ENCODE measurements at regions not wholly inside any gene's neighbourhood (a gene's known extent, or its start where the extent isn't known, plus 50 kb on each side); places are given as distances from the start of the nearest gene placed in this dataset.

GRCh38 chr4:43243433-43244116 lies 351.1 kb downstream of the GRXCR1 start:
- no TSS peak for BruUV-seq (replicated peaks)
- Histone ChIP-seq H3K4me1 (ENCODE audit: control insufficient read depth, extremely low read depth, insufficient read depth, low read length) (no peaks in the 10 kb centered on the region), H3K9me3 (replicated peaks; ENCODE audit: control insufficient read depth, insufficient read depth, low read length) (no peaks in the 10 kb centered on the region), H2AFZ (ENCODE audit: low read depth, low read length) (no peak overlapping the region), H3K4me2 (ENCODE audit: insufficient read depth, low read length) (no peak overlapping the region), H3K27me3 (ENCODE audit: control insufficient read depth in 2 of 2, insufficient read depth in 2 of 2, low read length in 2 of 2) (no peaks in the 10 kb centered on the region), H3K9me1 (replicated peaks; ENCODE audit: control insufficient read depth, extremely low read depth, insufficient read depth, low read length) (no peaks in the 10 kb centered on the region), H4K20me1 (replicated peaks; ENCODE audit: control insufficient read depth, extremely low read depth, insufficient read depth, low read length) (no peaks in the 10 kb centered on the region), H3K4me3 (replicated peaks in 1 of 3; ENCODE audit: insufficient read depth in 1 of 3, low read depth in 1 of 3, low read length in 3 of 3) (no peak overlapping the region), H3K36me3 (ENCODE audit: control insufficient read depth in 2 of 2, extremely low read depth in 1 of 2, insufficient read depth in 2 of 2, low read length in 2 of 2) (no peaks in the 10 kb centered on the region), H3K27ac (ENCODE audit: insufficient read depth, low read depth, low read length) (no peak overlapping the region), H3K9ac (replicated peaks; ENCODE audit: extremely low read depth, insufficient read depth, low read length) (no peak overlapping the region), H3K79me2 (ENCODE audit: control insufficient read depth, insufficient read depth, low read length) (no peaks in the 10 kb centered on the region)
- DNase-seq (ENCODE audit: low read depth, low spot score) (no peak), FAIRE-seq (no peak)
- dilution Hi-C loops (cut with MboI; ENCODE audit: extremely low pct_ligation_motif_present, low sequenced_read_pairs) = no loop called here
- intact Hi-C loops (cut with micrococcal nuclease) = no loop called here
- ChIA-PET CTCF (no interaction called here), POLR2A (no interaction called here)
- TF ChIP-seq, protein P1, sequence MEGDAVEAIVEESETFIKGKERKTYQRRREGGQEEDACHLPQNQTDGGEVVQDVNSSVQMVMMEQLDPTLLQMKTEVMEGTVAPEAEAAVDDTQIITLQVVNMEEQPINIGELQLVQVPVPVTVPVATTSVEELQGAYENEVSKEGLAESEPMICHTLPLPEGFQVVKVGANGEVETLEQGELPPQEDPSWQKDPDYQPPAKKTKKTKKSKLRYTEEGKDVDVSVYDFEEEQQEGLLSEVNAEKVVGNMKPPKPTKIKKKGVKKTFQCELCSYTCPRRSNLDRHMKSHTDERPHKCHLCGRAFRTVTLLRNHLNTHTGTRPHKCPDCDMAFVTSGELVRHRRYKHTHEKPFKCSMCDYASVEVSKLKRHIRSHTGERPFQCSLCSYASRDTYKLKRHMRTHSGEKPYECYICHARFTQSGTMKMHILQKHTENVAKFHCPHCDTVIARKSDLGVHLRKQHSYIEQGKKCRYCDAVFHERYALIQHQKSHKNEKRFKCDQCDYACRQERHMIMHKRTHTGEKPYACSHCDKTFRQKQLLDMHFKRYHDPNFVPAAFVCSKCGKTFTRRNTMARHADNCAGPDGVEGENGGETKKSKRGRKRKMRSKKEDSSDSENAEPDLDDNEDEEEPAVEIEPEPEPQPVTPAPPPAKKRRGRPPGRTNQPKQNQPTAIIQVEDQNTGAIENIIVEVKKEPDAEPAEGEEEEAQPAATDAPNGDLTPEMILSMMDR (IDR thresholded peaks at IDR 0.05; ENCODE audit: extremely low read depth in 1 of 2, insufficient read depth in 1 of 2, low read depth in 1 of 2, low read length in 2 of 2) = no peak
- TF ChIP-seq POLR2A (IDR thresholded peaks at IDR 0.05; ENCODE audit: low read depth, low read length) (no peak), MYC (IDR thresholded peaks at IDR 0.05; ENCODE audit: low read depth, low read length) (no peak)

DNA sequence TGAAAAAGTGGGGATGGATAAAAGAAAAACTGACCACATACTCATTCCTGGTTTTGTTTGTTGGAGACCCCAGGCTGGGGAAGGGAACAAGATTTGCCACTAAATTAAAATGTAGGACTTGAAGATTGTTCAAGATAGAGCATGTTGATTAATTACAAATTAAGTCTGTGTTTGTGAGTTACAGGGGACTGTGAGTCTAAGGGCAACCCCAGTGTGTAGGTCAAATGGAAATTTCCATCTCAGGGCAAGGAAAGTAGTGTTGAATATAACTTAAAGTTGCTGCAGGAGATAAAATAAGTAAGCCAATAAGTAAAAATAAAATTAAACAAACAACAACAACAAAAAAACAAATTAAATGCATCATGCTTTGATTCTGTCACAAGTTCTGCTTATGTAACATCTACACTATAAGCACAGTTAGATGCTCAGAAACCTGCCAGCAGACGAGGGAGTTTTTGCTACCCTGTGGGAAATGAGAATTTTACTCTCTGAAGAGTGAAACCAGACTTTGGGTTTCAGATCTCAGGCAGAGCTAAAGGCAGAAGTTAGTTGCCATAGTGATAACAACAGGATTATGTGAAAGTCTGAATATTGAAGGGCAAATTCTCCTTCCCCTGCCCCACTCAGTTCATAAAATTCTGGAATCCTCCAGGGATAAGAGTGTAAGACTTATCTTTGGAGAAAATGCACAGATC lies 352.3 kb downstream of the GRXCR1 start:
- no peaks in the 10 kb centered on the region for H3K4me1 ChIP-seq (ENCODE audit: control insufficient read depth, extremely low read depth, insufficient read depth, low read length)
- no peak overlapping the region for H2AFZ ChIP-seq (ENCODE audit: low read depth, low read length)
- DNase-seq (ENCODE audit: low read depth, low spot score) (no peak), FAIRE-seq (no peak)
- H3K4me2 ChIP-seq (ENCODE audit: insufficient read depth, low read length) = no peak overlapping the region
- no peaks in the 10 kb centered on the region for H3K9me3 ChIP-seq (replicated peaks; ENCODE audit: control insufficient read depth, insufficient read depth, low read length)
- no peak for TF ChIP-seq GATA2 (IDR thresholded peaks at IDR 0.05; ENCODE audit: insufficient read depth, insufficient read length, low read depth, low read length)
- TF ChIP-seq FOS (IDR thresholded peaks at IDR 0.05; ENCODE audit: borderline replicate concordance, insufficient read depth, low read length) = no peak
- H3K79me2 ChIP-seq (ENCODE audit: control insufficient read depth, insufficient read depth, low read length) = no peaks in the 10 kb centered on the region
- no TSS peak for BruUV-seq (replicated peaks)
- CTCF ChIA-PET = no interaction called here
- no peak overlapping the region for H3K4me3 ChIP-seq (replicated peaks in 1 of 3; ENCODE audit: insufficient read depth in 1 of 3, low read depth in 1 of 3, low read length in 3 of 3)
- no peaks in the 10 kb centered on the region for H4K20me1 ChIP-seq (replicated peaks; ENCODE audit: control insufficient read depth, extremely low read depth, insufficient read depth, low read length)
- H3K27ac ChIP-seq (ENCODE audit: insufficient read depth, low read depth, low read length) = no peak overlapping the region
- no peaks in the 10 kb centered on the region for H3K9me1 ChIP-seq (replicated peaks; ENCODE audit: control insufficient read depth, extremely low read depth, insufficient read depth, low read length)
- no peaks in the 10 kb centered on the region for H3K36me3 ChIP-seq (ENCODE audit: control insufficient read depth in 2 of 2, extremely low read depth in 1 of 2, insufficient read depth in 2 of 2, low read length in 2 of 2)
- intact Hi-C loops (cut with micrococcal nuclease) (no loop called here), dilution Hi-C loops (cut with MboI; ENCODE audit: extremely low pct_ligation_motif_present, low sequenced_read_pairs) (no loop called here)
- no peaks in the 10 kb centered on the region for H3K27me3 ChIP-seq (ENCODE audit: control insufficient read depth in 2 of 2, insufficient read depth in 2 of 2, low read length in 2 of 2)
- POLR2A ChIA-PET = no interaction called here
- H3K9ac ChIP-seq (replicated peaks; ENCODE audit: extremely low read depth, insufficient read depth, low read length) = no peak overlapping the region
